CD14-positive monocyte (primary cell): ENCODE measurements at regions not wholly inside any gene's neighbourhood (a gene's known extent, or its start where the extent isn't known, plus 50 kb on each side); places are given as distances from the start of the nearest gene placed in this dataset.

ENCODE experiments used
- DNase-seq, 3 donors: peaks; one replicate each; pipeline ENCODE4 v3.0.0-alpha.2; 2011 to 2022
- H2AFZ ChIP-seq: 2 replicates; pipeline ENCODE4 v1.6.0; 2012; ENCODE audit warnings: mild to moderate bottlenecking, low read depth, low read length, inconsistent platforms; ENCODE audit not compliant: insufficient read depth, poor library complexity, severe bottlenecking
- H3K27ac ChIP-seq, 2 donors: 1 replicate in 1 of 2; 2 replicates in 1 of 2; pipeline ENCODE4 v1.5.1; 2012 to 2013; ENCODE audit warnings: low read length in 2 of 2, control low read depth in 1 of 2, inconsistent platforms in 1 of 2, low read depth in 1 of 2, mild to moderate bottlenecking in 1 of 2
- H3K27me3 ChIP-seq, 2 donors: one replicate each; pipeline versions ENCODE4 v1.6.0 to v1.6.1; 2011 to 2013; ENCODE audit warnings: low read length in 2 of 2; ENCODE audit not compliant: control insufficient read depth in 2 of 2, insufficient read depth in 2 of 2
- H3K36me3 ChIP-seq, 2 donors: replicated peaks in 1 of 2; 1 replicate in 1 of 2; 2 replicates in 1 of 2; pipeline versions ENCODE4 v1.5.1 to v1.6.1; 2012 to 2013; ENCODE audit warnings: low read length in 2 of 2, control low read depth in 1 of 2, inconsistent platforms in 1 of 2, mild to moderate bottlenecking in 1 of 2; ENCODE audit not compliant: insufficient read depth in 2 of 2, control insufficient read depth in 1 of 2
- H3K4me1 ChIP-seq, 2 donors: 1 replicate in 1 of 2; 2 replicates in 1 of 2; pipeline versions ENCODE4 v1.5.1 to v1.6.1; 2012 to 2013; ENCODE audit warnings: low read length in 2 of 2, control low read depth in 1 of 2, inconsistent platforms in 1 of 2, mild to moderate bottlenecking in 1 of 2, moderate library complexity in 1 of 2; ENCODE audit not compliant: insufficient read depth in 2 of 2, control insufficient read depth in 1 of 2
- H3K4me2 ChIP-seq: replicated peaks from 2 replicates; pipeline ENCODE3; 2012; ENCODE audit warnings: low read length, moderate library complexity, mild to moderate bottlenecking; ENCODE audit not compliant: poor library complexity, severe bottlenecking; ENCODE audit errors: extremely low read depth
- H3K4me3 ChIP-seq, 3 experiments: fragments of 200-600 bp in 1 of 3; sonication (generic) in 1 of 3; replicated peaks in 1 of 3; 1 replicate in 2 of 3; 2 replicates in 1 of 3; pipeline ENCODE4 v1.5.1; 2011 to 2013; ENCODE audit warnings: low read length in 3 of 3, mild to moderate bottlenecking in 3 of 3, control low read depth in 2 of 3, low read depth in 2 of 3, inconsistent platforms in 1 of 3, moderate library complexity in 1 of 3
- H3K79me2 ChIP-seq: 2 replicates; pipeline ENCODE4 v1.6.0; 2012; ENCODE audit warnings: mild to moderate bottlenecking, control low read depth, inconsistent platforms, low read length, moderate library complexity; ENCODE audit not compliant: insufficient read depth
- H3K9ac ChIP-seq: 2 replicates; pipeline ENCODE4 v1.6.0; 2017; ENCODE audit warnings: low read length, mild to moderate bottlenecking; ENCODE audit not compliant: insufficient read depth, poor library complexity, severe bottlenecking
- H3K9me3 ChIP-seq, 2 donors: replicated peaks in 1 of 2; 1 replicate in 1 of 2; 2 replicates in 1 of 2; pipeline versions ENCODE4 v1.5.1 to v1.6.1; 2012 to 2013; ENCODE audit warnings: low read length in 2 of 2, control low read depth in 1 of 2; ENCODE audit not compliant: control insufficient read depth in 1 of 2, insufficient read depth in 1 of 2
- H4K20me1 ChIP-seq: 2 replicates; pipeline ENCODE4 v1.6.0; 2012; ENCODE audit warnings: mild to moderate bottlenecking, low read length, control low read depth, moderate library complexity; ENCODE audit not compliant: insufficient read depth
- H3K27ac Mint-ChIP-seq, 7 donors: one replicate each; pipeline ENCODE4 v1.8.0; 2020; ENCODE audit warnings: mild to moderate bottlenecking in 7 of 7, mixed read lengths in 7 of 7, moderate library complexity in 6 of 7, inconsistent platforms in 2 of 7
- H3K27me3 Mint-ChIP-seq, 3 donors: one replicate each; pipeline ENCODE4 v1.8.0; 2021 to 2022; ENCODE audit warnings: low read depth in 3 of 3, mild to moderate bottlenecking in 3 of 3, mixed read lengths in 3 of 3, moderate library complexity in 3 of 3, inconsistent platforms in 1 of 3
- H3K36me3 Mint-ChIP-seq, 2 donors: one replicate each; pipeline ENCODE4 v1.8.0; 2020; ENCODE audit warnings: mixed read lengths in 2 of 2, inconsistent platforms in 1 of 2, mild to moderate bottlenecking in 1 of 2
- H3K4me1 Mint-ChIP-seq: one replicate; pipeline ENCODE4 v1.8.0; 2020; ENCODE audit warnings: mild to moderate bottlenecking, mixed read lengths
- H3K4me3 Mint-ChIP-seq, 2 donors: one replicate each; pipeline ENCODE4 v1.8.0; 2020; ENCODE audit warnings: mild to moderate bottlenecking in 2 of 2, mixed read lengths in 2 of 2, moderate library complexity in 1 of 2
- H3K9me3 Mint-ChIP-seq, 7 donors: one replicate each; pipeline ENCODE4 v1.8.0; 2020 to 2022; ENCODE audit warnings: mixed read lengths in 7 of 7, mild to moderate bottlenecking in 6 of 7, moderate library complexity in 6 of 7, inconsistent platforms in 2 of 7
- CTCF ChIP-seq: fragments of 200-600 bp; IDR thresholded peaks from one replicate; pipeline ENCODE4 v1.8.0; 2022; ENCODE audit warnings: antibody characterized with exemption, mild to moderate bottlenecking
- WGBS: methylation state at CpG from one replicate; pipeline ENCODE4 v1.1.5; 2013; ENCODE audit warnings: missing lambda C conversion rate; ENCODE audit not compliant: insufficient coverage; 5-methylcytosine and 5-hydroxymethylcytosine counted together
- intact Hi-C, 2 donors: fragments of 100-400 bp; cut with micrococcal nuclease; formaldehyde crosslinking; loops; one replicate each; pipeline versions ENCODE4 v1.15.0 to v1.15.1; 2023

- H3K9ac ChIP-seq: no peak overlapping the region
- H3K4me3 ChIP-seq: no peak overlapping the region
- H3K4me2 ChIP-seq: no peak overlapping the region
- no peak overlapping the region for H3K4me3 Mint-ChIP-seq
- no peaks in the 10 kb centered on the region for H3K9me3 Mint-ChIP-seq
- H3K4me1 Mint-ChIP-seq: peaks cover 4% of the 10 kb centered on the region
- peaks cover 2 to 6% (median 6%) of the 10 kb centered on the region in 3 donors for H3K27me3 Mint-ChIP-seq
- H4K20me1 ChIP-seq: no peaks in the 10 kb centered on the region
- intact Hi-C loops: no loop called here
- WGBS: 80% methylated on average over 1 of the region's 5 CpGs
- DNase-seq: no peak
- H3K27ac Mint-ChIP-seq: no peak overlapping the region
- no peaks in the 10 kb centered on the region for H3K4me1 ChIP-seq
- no peaks in the 10 kb centered on the region for H3K9me3 ChIP-seq
- no peaks in the 10 kb centered on the region for H3K36me3 Mint-ChIP-seq
- H3K27me3 ChIP-seq: peaks cover 0 to 2% of the 10 kb centered on the region in 2 donors
- H3K27ac ChIP-seq: no peak overlapping the region
- H3K36me3 ChIP-seq: no peaks in the 10 kb centered on the region
- no peaks in the 10 kb centered on the region for H3K79me2 ChIP-seq
- no peak overlapping the region for H2AFZ ChIP-seq
- TF ChIP-seq CTCF: no peak
These were observed 67.8 kb upstream of the ITGA11 start for GRCh38 chr15:68499620-68500312.

GRCh38 chr15:68500363-68501258, 68.6 kb upstream of the ITGA11 start:
- no peaks in the 10 kb centered on the region for H3K9me3 ChIP-seq
- no peak overlapping the region for H3K27ac ChIP-seq
- DNase-seq: no peak
- no peak overlapping the region for H3K9ac ChIP-seq
- H4K20me1 ChIP-seq: no peaks in the 10 kb centered on the region
- Mint-ChIP-seq H3K27me3 (peaks cover 2 to 6% (median 6%) of the 10 kb centered on the region in 3 donors), H3K9me3 (no peaks in the 10 kb centered on the region), H3K4me1 (peaks cover 4% of the 10 kb centered on the region), H3K4me3 (no peak overlapping the region), H3K27ac (no peak overlapping the region), H3K36me3 (no peaks in the 10 kb centered on the region)
- no peak overlapping the region for H3K4me2 ChIP-seq
- no peak overlapping the region for H3K4me3 ChIP-seq
- no peaks in the 10 kb centered on the region for H3K36me3 ChIP-seq
- TF ChIP-seq CTCF: no peak
- H3K27me3 ChIP-seq: peaks cover 0 to 2% of the 10 kb centered on the region in 2 donors
- H3K4me1 ChIP-seq: no peaks in the 10 kb centered on the region
- intact Hi-C loops: no loop called here
- H3K79me2 ChIP-seq: no peaks in the 10 kb centered on the region
- WGBS: 83% methylated on average over 4 of the region's 11 CpGs
- H2AFZ ChIP-seq: no peak overlapping the region
